IMR-90 (cell line): ENCODE measurements at regions not wholly inside any gene's neighbourhood (a gene's known extent, or its start where the extent isn't known, plus 50 kb on each side); places are given as distances from the start of the nearest gene placed in this dataset.

Experiments
- ATAC-seq: fragments of 200-7000 bp; cut with Tn5 transposase; 2 replicates; pipeline ENCODE4 v1.9.1; 2020; ENCODE audit warnings: low read depth, mild to moderate bottlenecking, moderate library complexity
- BruUV-seq: library from RNA; stranded (reverse); fragments of 400-500 nt; replicated peaks from 2 replicates; lab custom pipeline; 2021; lab: Mats Ljungman, UMichigan
- CTCF ChIA-PET: fragments of 300-600 bp; formaldehyde crosslinking; extraction: SDS; loops from one replicate; lab custom pipeline; 2021; ENCODE audit warnings: antibody characterized with exemption; lab: Yijun Ruan, JAX
- POLR2A ChIA-PET: fragments of 300-600 bp; sonication (Branson Sonifier 250); formaldehyde crosslinking; loops from one replicate; lab custom pipeline; 2022; ENCODE audit warnings: antibody characterized with exemption; ENCODE audit not compliant: unreplicated experiment; lab: Charles Lee
- DNase-seq: peaks from one replicate; pipeline ENCODE4 v3.0.0; 2013
- H2AFZ ChIP-seq: replicated peaks from 2 replicates; pipeline ENCODE3; 2013; ENCODE audit warnings: low read length, mild to moderate bottlenecking; ENCODE audit not compliant: poor library complexity
- H2AK5ac ChIP-seq: 2 replicates; pipeline ENCODE4 v1.6.1; 2013; ENCODE audit warnings: low read depth, low read length, inconsistent platforms
- H2AK9ac ChIP-seq: replicated peaks from 2 replicates; pipeline ENCODE3; 2013; ENCODE audit warnings: mild to moderate bottlenecking, low read depth, low read length, moderate library complexity; ENCODE audit not compliant: poor library complexity
- H2BK120ac ChIP-seq: 2 replicates; pipeline ENCODE4 v1.6.1; 2013; ENCODE audit warnings: low read depth, low read length, inconsistent platforms
- H2BK15ac ChIP-seq: 3 replicates; pipeline ENCODE4 v1.6.1; 2013; ENCODE audit warnings: low read depth, low read length, inconsistent platforms
- H2BK20ac ChIP-seq: 2 replicates; pipeline ENCODE4 v1.6.1; 2013; ENCODE audit warnings: low read depth, mild to moderate bottlenecking, inconsistent platforms, low read length, moderate library complexity
- H2BK5ac ChIP-seq: 2 replicates; pipeline ENCODE4 v1.6.1; 2013; ENCODE audit warnings: mild to moderate bottlenecking, low read depth, low read length, inconsistent platforms; ENCODE audit not compliant: poor library complexity, severe bottlenecking
- H3K14ac ChIP-seq: replicated peaks from 2 replicates; pipeline ENCODE4 v1.6.1; 2013; ENCODE audit warnings: low read depth, low read length, inconsistent platforms
- H3K18ac ChIP-seq: 2 replicates; pipeline ENCODE4 v1.6.1; 2013; ENCODE audit warnings: low read depth, low read length, control low read depth
- H3K23ac ChIP-seq: 2 replicates; pipeline ENCODE4 v1.6.1; 2013; ENCODE audit warnings: low read depth, low read length, inconsistent platforms
- H3K27ac ChIP-seq: 2 replicates; pipeline ENCODE4 v1.5.1; 2013; ENCODE audit warnings: mild to moderate bottlenecking, control low read depth, low read length; ENCODE audit not compliant: insufficient read depth
- H3K27me3 ChIP-seq: 2 replicates; pipeline ENCODE4 v1.6.1; 2013; ENCODE audit warnings: low read length; ENCODE audit not compliant: control insufficient read depth, insufficient read depth
- H3K36me3 ChIP-seq: 2 replicates; pipeline ENCODE4 v1.6.1; 2013; ENCODE audit warnings: low read length, mixed read lengths; ENCODE audit not compliant: control insufficient read depth, insufficient read depth
- H3K4ac ChIP-seq: 2 replicates; pipeline ENCODE4 v1.6.1; 2013; ENCODE audit warnings: low read depth, low read length, inconsistent platforms
- H3K4me1 ChIP-seq: 2 replicates; pipeline ENCODE4 v1.6.1; 2013; ENCODE audit warnings: low read length, mixed read lengths; ENCODE audit not compliant: control insufficient read depth, insufficient read depth
- H3K4me2 ChIP-seq: 2 replicates; pipeline ENCODE4 v1.6.1; 2013; ENCODE audit warnings: low read depth, mild to moderate bottlenecking, control low read depth, low read length, moderate library complexity
- H3K4me3 ChIP-seq: 2 replicates; pipeline ENCODE4 v1.5.1; 2013; ENCODE audit warnings: low read depth, mild to moderate bottlenecking, control low read depth, low read length, moderate library complexity; ENCODE audit not compliant: insufficient read depth
- H3K56ac ChIP-seq: 2 replicates; pipeline ENCODE4 v1.6.1; 2013; ENCODE audit warnings: low read length, inconsistent platforms; ENCODE audit not compliant: insufficient read depth; ENCODE audit errors: extremely low read depth
- H3K79me1 ChIP-seq, 2 experiments: 2 replicates each; pipeline ENCODE4 v1.6.1; 2013; ENCODE audit warnings: low read length in 2 of 2, inconsistent platforms in 1 of 2, low read depth in 1 of 2
- H3K9ac ChIP-seq: 2 replicates; pipeline ENCODE4 v1.6.1; 2013; ENCODE audit warnings: low read depth, low read length, control low read depth
- H3K9me1 ChIP-seq: 2 replicates; pipeline ENCODE4 v1.6.1; 2013; ENCODE audit warnings: low read length, inconsistent platforms; ENCODE audit not compliant: insufficient read depth
- H3K9me3 ChIP-seq: 2 replicates; pipeline ENCODE4 v1.6.1; 2013; ENCODE audit warnings: low read length; ENCODE audit not compliant: control insufficient read depth, insufficient read depth
- H4K20me1 ChIP-seq: 2 replicates; pipeline ENCODE4 v1.6.1; 2013; ENCODE audit warnings: low read length, inconsistent platforms; ENCODE audit not compliant: insufficient read depth
- H4K5ac ChIP-seq: 2 replicates; pipeline ENCODE4 v1.6.1; 2013; ENCODE audit warnings: mild to moderate bottlenecking, low read depth, low read length, control low read depth
- H4K8ac ChIP-seq, 2 experiments: 2 replicates each; pipeline ENCODE4 v1.6.1; 2013; ENCODE audit warnings: low read depth in 2 of 2, low read length in 2 of 2, control low read depth in 1 of 2, inconsistent platforms in 1 of 2
- H4K91ac ChIP-seq: 2 replicates; pipeline ENCODE4 v1.6.1; 2013; ENCODE audit warnings: low read depth, low read length, inconsistent platforms; ENCODE audit not compliant: insufficient read depth
- BHLHE40 ChIP-seq: fragments of 150-350 bp; IDR thresholded peaks from 2 replicates; pipeline ENCODE4 v1.6.1; 2016; ENCODE audit warnings: mild to moderate bottlenecking, low read depth, low read length
- CEBPB ChIP-seq: IDR thresholded peaks from 2 replicates; pipeline ENCODE4 v1.6.1; 2012; ENCODE audit warnings: low read depth, low read length, improper control_type of control experiment
- CHD1 ChIP-seq: IDR thresholded peaks from 2 replicates; pipeline ENCODE4 v1.6.1; 2012; ENCODE audit warnings: low read depth, low read length, improper control_type of control experiment
- FOS ChIP-seq: fragments of 150-350 bp; IDR thresholded peaks from 2 replicates; pipeline ENCODE4 v1.6.1; 2016; ENCODE audit warnings: low read depth, low read length
- MAFK ChIP-seq: IDR thresholded peaks from 2 replicates; pipeline ENCODE4 v1.6.1; 2012; ENCODE audit warnings: low read depth, low read length, improper control_type of control experiment
- MAZ ChIP-seq: IDR thresholded peaks from 2 replicates; pipeline ENCODE4 v1.6.1; 2012; ENCODE audit warnings: low read depth, mild to moderate bottlenecking, low read length, improper control_type of control experiment, moderate library complexity, borderline replicate concordance
- MXI1 ChIP-seq: IDR thresholded peaks from 2 replicates; pipeline ENCODE4 v1.6.1; 2012; ENCODE audit warnings: low read depth, mild to moderate bottlenecking, low read length, moderate library complexity, borderline replicate concordance
- NFE2L2 ChIP-seq: fragments of 150-350 bp; IDR thresholded peaks from 2 replicates; pipeline ENCODE4 v1.6.1; 2016; ENCODE audit warnings: low read depth, mild to moderate bottlenecking, low read length
- POLR2A ChIP-seq: IDR thresholded peaks from 2 replicates; pipeline ENCODE4 v1.6.1; 2012; ENCODE audit warnings: mild to moderate bottlenecking, low read depth, low read length
- RAD21 ChIP-seq: IDR thresholded peaks from 2 replicates; pipeline ENCODE4 v1.6.1; 2012; ENCODE audit warnings: low read length, improper control_type of control experiment
- RCOR1 ChIP-seq: IDR thresholded peaks from 2 replicates; pipeline ENCODE4 v1.6.1; 2012; ENCODE audit warnings: mild to moderate bottlenecking, low read length, improper control_type of control experiment; ENCODE audit not compliant: insufficient replicate concordance
- RFX5 ChIP-seq: IDR thresholded peaks from 2 replicates; pipeline ENCODE4 v1.8.0; 2012; ENCODE audit warnings: low read depth, mild to moderate bottlenecking, low read length, moderate library complexity
- SMC3 ChIP-seq: fragments of 150-350 bp; IDR thresholded peaks from 2 replicates; pipeline ENCODE4 v1.6.1; 2016; ENCODE audit warnings: low read depth, mild to moderate bottlenecking, antibody characterized with exemption, low read length, moderate library complexity
- WGBS, 2 experiments: methylation state at CpG; one replicate each; pipeline versions ENCODE4 v1.1.5 to v1.1.7; 2013; ENCODE audit warnings: missing lambda C conversion rate in 2 of 2; ENCODE audit not compliant: insufficient read length in 1 of 2; ENCODE audit errors: extremely low coverage in 2 of 2; 5-methylcytosine and 5-hydroxymethylcytosine counted together
- dilution Hi-C: fragments of 300-500 bp; cut with HindIII; formaldehyde crosslinking; loops from one replicate; pipeline ENCODE4 v1.14.3; 2018; ENCODE audit warnings: low sequenced_read_pairs; ENCODE audit not compliant: unreplicated experiment
- in situ Hi-C: fragments of 300-500 bp; cut with MboI; formaldehyde crosslinking; loops from 3 replicates; pipeline ENCODE4 v1.14.3; 2019; ENCODE audit warnings: low sequenced_read_pairs, inconsistent platforms, mixed read lengths
- intact Hi-C: fragments of 100-400 bp; cut with micrococcal nuclease; formaldehyde crosslinking; loops from 2 replicates; pipeline ENCODE4 v1.10.0; 2022
- TF ChIP-seq, protein P1 (sequence below): fragments of 150-350 bp; IDR thresholded peaks from 2 replicates; pipeline ENCODE4 v1.6.1; 2016; ENCODE audit warnings: low read depth, mild to moderate bottlenecking, low read length, moderate library complexity, borderline replicate concordance
- TF ChIP-seq, protein P2 (sequence below): fragments of 150-350 bp; IDR thresholded peaks from 2 replicates; pipeline ENCODE4 v1.6.1; 2017; ENCODE audit warnings: mild to moderate bottlenecking, antibody characterized with exemption, low read length, low read depth
- TF ChIP-seq, protein P3 (sequence below): conservative IDR thresholded peaks from 2 replicates; pipeline ENCODE4 v1.5.1; 2012; ENCODE audit warnings: mild to moderate bottlenecking, low read depth, low read length, improper control_type of control experiment

DNA sequence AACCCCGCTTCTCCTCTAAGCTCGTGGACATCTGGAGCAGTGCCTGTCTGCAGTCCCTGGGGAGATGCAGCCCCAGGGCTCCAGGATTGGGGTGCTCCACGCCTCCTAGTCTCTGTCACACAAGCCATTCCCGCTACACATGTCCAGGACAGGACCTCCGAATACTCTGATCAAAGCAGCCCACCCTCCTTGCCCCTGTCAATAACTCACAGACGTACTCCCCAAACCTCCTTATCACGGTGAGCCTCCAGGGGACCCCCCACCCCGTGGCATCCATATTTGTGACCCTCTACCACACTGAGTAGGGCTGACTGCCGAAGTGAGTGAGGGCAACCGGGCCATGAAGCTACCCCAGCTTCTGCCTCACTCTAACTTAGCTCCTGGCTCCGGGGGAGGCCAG is 727.7 kb downstream of the GALR1 start:
- no peak overlapping the region for H3K23ac ChIP-seq
- H3K18ac ChIP-seq = no peak overlapping the region
- dilution Hi-C loops = no loop called here
- no peak overlapping the region for H3K4ac ChIP-seq
- H4K20me1 ChIP-seq = no peaks in the 10 kb centered on the region
- peaks cover 38% of the 10 kb centered on the region for H3K9me3 ChIP-seq
- H4K5ac ChIP-seq = no peak overlapping the region
- H2BK15ac ChIP-seq = no peak overlapping the region
- H2AK5ac ChIP-seq = no peak overlapping the region
- no peak overlapping the region for H4K91ac ChIP-seq
- H3K9me1 ChIP-seq = no peaks in the 10 kb centered on the region
- no peak overlapping the region for H2AK9ac ChIP-seq
- H3K14ac ChIP-seq = no peak overlapping the region
- H3K4me3 ChIP-seq = no peak overlapping the region
- ChIA-PET POLR2A (no interaction called here), CTCF (no interaction called here)
- DNase-seq (no peak), ATAC-seq (no peak)
- no peaks in the 10 kb centered on the region for H3K79me1 ChIP-seq
- H3K4me1 ChIP-seq = no peaks in the 10 kb centered on the region
- in situ Hi-C loops = no loop called here
- no peak overlapping the region for H2BK120ac ChIP-seq
- H3K27ac ChIP-seq = no peak overlapping the region
- no peak overlapping the region for H2BK20ac ChIP-seq
- intact Hi-C loops = no loop called here
- no peak overlapping the region for H2AFZ ChIP-seq
- 50% methylated on average over 3 of the region's 11 CpGs; no CpG with 5 or more reads in 1 of the 2 experiments for WGBS, 2 experiments
- H3K4me2 ChIP-seq = no peak overlapping the region
- H3K9ac ChIP-seq = no peak overlapping the region
- H3K56ac ChIP-seq = no peak overlapping the region
- no TSS peak for BruUV-seq
- H2BK5ac ChIP-seq = no peak overlapping the region
- H3K27me3 ChIP-seq = no peaks in the 10 kb centered on the region
- H3K36me3 ChIP-seq = no peaks in the 10 kb centered on the region
- no peak overlapping the region for H4K8ac ChIP-seq
- TF ChIP-seq, protein P1, sequence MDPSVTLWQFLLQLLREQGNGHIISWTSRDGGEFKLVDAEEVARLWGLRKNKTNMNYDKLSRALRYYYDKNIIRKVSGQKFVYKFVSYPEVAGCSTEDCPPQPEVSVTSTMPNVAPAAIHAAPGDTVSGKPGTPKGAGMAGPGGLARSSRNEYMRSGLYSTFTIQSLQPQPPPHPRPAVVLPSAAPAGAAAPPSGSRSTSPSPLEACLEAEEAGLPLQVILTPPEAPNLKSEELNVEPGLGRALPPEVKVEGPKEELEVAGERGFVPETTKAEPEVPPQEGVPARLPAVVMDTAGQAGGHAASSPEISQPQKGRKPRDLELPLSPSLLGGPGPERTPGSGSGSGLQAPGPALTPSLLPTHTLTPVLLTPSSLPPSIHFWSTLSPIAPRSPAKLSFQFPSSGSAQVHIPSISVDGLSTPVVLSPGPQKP = no peak
- TF ChIP-seq CEBPB = no peak
- TF ChIP-seq, protein P2, sequence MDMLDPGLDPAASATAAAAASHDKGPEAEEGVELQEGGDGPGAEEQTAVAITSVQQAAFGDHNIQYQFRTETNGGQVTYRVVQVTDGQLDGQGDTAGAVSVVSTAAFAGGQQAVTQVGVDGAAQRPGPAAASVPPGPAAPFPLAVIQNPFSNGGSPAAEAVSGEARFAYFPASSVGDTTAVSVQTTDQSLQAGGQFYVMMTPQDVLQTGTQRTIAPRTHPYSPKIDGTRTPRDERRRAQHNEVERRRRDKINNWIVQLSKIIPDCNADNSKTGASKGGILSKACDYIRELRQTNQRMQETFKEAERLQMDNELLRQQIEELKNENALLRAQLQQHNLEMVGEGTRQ = no peak
- TF ChIP-seq MAZ = no peak
- no peak for TF ChIP-seq FOS
- TF ChIP-seq RAD21 = no peak
- TF ChIP-seq MAFK = no peak
- TF ChIP-seq NFE2L2 = no peak
- TF ChIP-seq POLR2A = no peak
- no peak for TF ChIP-seq RCOR1
- TF ChIP-seq BHLHE40 = no peak
- no peak for TF ChIP-seq MXI1
- TF ChIP-seq SMC3 = no peak
- no peak for TF ChIP-seq RFX5
- TF ChIP-seq, protein P3, sequence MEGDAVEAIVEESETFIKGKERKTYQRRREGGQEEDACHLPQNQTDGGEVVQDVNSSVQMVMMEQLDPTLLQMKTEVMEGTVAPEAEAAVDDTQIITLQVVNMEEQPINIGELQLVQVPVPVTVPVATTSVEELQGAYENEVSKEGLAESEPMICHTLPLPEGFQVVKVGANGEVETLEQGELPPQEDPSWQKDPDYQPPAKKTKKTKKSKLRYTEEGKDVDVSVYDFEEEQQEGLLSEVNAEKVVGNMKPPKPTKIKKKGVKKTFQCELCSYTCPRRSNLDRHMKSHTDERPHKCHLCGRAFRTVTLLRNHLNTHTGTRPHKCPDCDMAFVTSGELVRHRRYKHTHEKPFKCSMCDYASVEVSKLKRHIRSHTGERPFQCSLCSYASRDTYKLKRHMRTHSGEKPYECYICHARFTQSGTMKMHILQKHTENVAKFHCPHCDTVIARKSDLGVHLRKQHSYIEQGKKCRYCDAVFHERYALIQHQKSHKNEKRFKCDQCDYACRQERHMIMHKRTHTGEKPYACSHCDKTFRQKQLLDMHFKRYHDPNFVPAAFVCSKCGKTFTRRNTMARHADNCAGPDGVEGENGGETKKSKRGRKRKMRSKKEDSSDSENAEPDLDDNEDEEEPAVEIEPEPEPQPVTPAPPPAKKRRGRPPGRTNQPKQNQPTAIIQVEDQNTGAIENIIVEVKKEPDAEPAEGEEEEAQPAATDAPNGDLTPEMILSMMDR = no peak
- TF ChIP-seq CHD1 = no peak
